ENCODE measurements at regions not wholly inside any gene's neighbourhood (a gene's known extent, or its start where the extent isn't known, plus 50 kb on each side); places are given as distances from the start of the nearest gene placed in this dataset.

DNA sequence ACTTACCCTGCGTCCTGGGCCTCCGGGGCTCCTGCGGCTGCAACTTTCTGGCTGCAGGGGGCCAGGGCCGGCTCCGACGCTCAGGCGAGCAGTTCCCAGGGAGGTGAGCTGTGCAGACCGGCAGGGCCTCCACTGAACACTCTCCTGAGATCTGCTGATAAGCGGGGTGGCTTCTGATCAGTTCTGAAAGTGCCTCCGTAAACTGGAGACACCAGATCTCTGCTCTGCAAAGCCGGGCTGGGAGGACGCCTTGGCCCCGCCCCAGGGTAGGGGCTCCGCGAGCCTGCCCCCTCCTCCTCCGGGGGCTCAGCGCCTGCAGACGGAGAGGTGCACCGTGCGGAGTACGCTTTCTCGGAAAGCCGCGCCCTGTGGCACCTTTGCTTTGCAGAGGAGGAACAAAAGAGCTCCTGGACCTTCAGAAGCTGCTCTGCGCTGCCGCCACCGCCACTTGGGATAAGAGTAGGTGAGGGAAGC is 141.3 kb upstream of the VKORC1L1 start:
- TF ChIP-seq CTCF (IDR thresholded peaks at IDR 0.05) (peak in 2 of 4 experiments; percentile 24), POLR2AphosphoS5 (IDR thresholded peaks at IDR 0.05) (peak; percentile 20)

All from prostate gland (tissue), 2 donors.